AG04449 (cell line): ENCODE measurements at regions not wholly inside any gene's neighbourhood (a gene's known extent, or its start where the extent isn't known, plus 50 kb on each side); places are given as distances from the start of the nearest gene placed in this dataset.
"Not testable (repeated sequence)": the region's sequence is repeated elsewhere in the genome, so short reads cannot be mapped to it uniquely, and the experiment has no call there.

ENCODE experiments used
- CTCF ChIA-PET: fragments of 350-600 bp; formaldehyde crosslinking; extraction: SDS; loops from one replicate; lab custom pipeline; 2021; ENCODE audit warnings: antibody characterized with exemption; lab: Yijun Ruan, JAX
- POLR2A ChIA-PET: fragments of 400-600, 350-600 bp; formaldehyde crosslinking; extraction: SDS; loops from one replicate; lab custom pipeline; 2020; ENCODE audit warnings: antibody characterized with exemption, inconsistent platforms; lab: Yijun Ruan, JAX
- DNase-seq: peaks from one replicate; pipeline ENCODE4 v3.0.0-alpha.2; 2010; ENCODE audit warnings: low read depth, low spot score
- H3K4me3 ChIP-seq: 2 replicates; pipeline ENCODE4 v1.5.1; 2011; ENCODE audit warnings: low read depth, mild to moderate bottlenecking, control low read depth, low read length
- TF ChIP-seq, protein P1 (sequence below): IDR thresholded peaks from one replicate; pipeline ENCODE4 v1.5.1; 2011; ENCODE audit warnings: mild to moderate bottlenecking, moderate library complexity, low read length, control low read depth, inconsistent platforms; ENCODE audit not compliant: insufficient read depth; ENCODE audit errors: missing control alignments

DNA sequence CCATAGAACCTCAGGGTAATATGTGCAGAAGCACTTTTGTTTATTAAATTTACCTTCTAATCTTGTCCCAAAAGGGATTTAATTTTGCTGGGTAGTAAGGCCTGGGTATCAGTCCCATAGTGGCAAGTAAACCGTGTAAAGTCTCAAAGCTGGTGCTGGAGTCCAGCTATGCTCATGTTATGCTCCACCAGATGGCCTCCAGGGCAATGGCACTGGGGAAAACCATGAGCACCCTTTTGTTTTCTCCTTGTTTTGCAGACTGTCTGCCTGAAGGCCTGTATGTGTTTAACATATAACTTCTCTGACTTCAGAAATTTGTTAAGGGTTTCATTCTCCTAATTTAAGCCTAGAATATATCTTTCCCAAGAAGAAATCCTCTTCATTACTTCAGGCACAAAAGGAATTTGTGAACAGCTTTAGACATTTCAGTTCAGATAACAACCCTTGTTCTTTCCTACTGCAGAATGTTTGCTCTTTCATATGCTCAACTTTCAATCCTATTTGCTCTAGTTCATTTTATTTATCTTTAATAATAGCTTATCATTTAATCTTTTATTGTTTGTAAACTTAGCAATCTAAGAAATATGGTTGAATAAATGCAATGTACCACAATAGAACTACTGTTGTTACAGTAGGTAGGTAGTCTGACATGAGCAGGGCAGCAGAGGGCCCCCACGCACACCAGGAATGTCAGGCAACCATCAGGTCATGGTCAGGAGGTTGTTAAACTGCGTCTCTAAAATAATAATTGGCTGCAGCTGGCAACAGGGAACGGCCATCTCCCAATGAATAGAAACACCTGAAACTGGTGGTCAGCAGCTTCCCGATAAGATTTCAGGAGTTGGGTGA is 162.8 kb downstream of the TENT5A start:
- CTCF ChIA-PET, result interaction anchor here (0.7 to 1.8 kb wide), 2 partner anchors 14 to 164 kb away, joined by 3 to 5 read pairs; no protein-coding TSS in a partner anchor
- no peak for DNase-seq

DNA sequence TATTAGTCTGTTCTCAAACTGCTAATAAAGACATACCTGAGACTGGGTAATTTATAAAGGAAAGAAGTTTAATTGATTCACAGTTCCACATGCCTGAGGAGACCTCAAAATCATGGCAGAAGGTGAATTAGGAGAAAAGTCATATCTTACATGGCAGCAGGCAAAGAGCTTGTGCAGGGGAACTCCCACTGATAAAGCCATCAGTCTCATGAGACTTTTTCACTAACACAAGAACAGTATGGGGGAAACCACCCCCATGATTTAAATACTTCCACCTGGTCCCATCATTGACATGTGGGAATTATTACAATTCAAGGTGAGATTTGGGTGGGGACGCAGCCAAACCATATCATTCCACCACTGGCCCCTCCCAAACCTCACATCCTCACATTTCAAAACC is 166.8 kb downstream of the TENT5A start:
- DNase-seq, POLR2A ChIA-PET, H3K4me3 ChIP-seq, CTCF ChIA-PET: not testable (repeated sequence)

More for the DNA sequence above, 162.8 kb downstream of the TENT5A start:
- POLR2A ChIA-PET, result no interaction called here
- TF ChIP-seq, protein P1, sequence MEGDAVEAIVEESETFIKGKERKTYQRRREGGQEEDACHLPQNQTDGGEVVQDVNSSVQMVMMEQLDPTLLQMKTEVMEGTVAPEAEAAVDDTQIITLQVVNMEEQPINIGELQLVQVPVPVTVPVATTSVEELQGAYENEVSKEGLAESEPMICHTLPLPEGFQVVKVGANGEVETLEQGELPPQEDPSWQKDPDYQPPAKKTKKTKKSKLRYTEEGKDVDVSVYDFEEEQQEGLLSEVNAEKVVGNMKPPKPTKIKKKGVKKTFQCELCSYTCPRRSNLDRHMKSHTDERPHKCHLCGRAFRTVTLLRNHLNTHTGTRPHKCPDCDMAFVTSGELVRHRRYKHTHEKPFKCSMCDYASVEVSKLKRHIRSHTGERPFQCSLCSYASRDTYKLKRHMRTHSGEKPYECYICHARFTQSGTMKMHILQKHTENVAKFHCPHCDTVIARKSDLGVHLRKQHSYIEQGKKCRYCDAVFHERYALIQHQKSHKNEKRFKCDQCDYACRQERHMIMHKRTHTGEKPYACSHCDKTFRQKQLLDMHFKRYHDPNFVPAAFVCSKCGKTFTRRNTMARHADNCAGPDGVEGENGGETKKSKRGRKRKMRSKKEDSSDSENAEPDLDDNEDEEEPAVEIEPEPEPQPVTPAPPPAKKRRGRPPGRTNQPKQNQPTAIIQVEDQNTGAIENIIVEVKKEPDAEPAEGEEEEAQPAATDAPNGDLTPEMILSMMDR, result no peak
- no peak overlapping the region for H3K4me3 ChIP-seq

DNA sequence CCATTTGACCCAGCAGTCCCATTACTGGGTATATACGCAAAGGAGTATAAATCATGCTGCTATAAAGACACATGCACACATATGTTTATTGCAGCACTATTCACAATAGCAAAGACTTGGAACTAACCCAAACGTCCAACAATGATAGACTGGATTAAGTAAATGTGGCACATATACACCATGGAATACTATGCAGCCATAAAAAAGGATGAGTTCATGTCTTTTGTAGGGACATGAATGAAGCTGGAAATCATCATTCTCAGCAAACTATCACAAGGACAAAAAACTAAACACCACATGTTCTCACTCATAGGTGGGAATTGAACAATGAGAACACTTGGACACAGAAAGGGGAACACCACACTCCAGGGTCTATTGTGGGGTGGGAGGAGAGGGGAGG is 168.3 kb downstream of the TENT5A start:
- POLR2A ChIA-PET, H3K4me3 ChIP-seq, DNase-seq, CTCF ChIA-PET: not testable (repeated sequence)

DNA sequence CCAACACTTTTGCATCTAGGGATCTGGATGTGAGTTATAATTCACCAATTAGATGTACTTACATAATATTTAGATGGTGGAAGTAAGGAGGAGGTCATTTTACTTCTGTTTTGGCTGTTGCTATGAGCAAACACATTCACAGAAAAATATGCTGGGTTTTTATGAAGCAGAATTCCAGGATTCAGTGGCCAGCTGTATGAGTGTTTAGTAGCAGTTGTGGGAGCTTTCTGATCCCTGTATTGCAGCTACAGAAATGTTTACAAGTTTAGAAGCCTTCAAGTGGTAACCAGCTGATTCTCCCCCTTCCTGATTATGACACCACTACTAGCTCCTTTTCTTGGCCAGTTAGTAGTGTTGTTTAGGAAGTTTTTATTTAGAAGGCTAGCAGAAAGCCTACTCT is 177.0 kb downstream of the TENT5A start:
- no peak overlapping the region for H3K4me3 ChIP-seq
- ChIA-PET POLR2A (no interaction called here), CTCF (interaction anchor here (0.7 to 1.3 kb wide), 2 partner anchors 14 to 15 kb away, joined by 3 to 5 read pairs; no protein-coding TSS in a partner anchor)
- TF ChIP-seq, protein P1, result no peak
- DNase-seq, result peak; percentile 31

DNA sequence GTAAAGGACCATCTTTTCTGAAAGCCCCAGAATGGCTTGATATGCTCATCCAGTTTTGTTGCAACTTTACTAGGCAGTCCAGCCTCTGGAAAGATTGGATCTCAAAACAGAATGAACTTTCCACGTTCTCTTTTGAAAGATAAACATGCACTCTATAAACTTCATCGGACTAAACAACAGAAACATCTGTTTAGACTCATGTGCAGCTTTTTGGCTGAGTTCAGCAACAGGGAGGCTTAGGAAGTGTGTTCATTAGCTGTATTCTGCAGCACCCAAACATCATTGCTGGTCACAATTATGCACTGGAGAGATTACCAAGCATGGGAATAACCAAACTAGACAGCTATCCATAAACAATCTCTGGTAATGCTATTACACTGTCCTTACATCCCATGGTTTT is 180.5 kb downstream of the TENT5A start:
- ChIA-PET CTCF (no interaction called here), POLR2A (no interaction called here)
- DNase-seq, result no peak
- no peak overlapping the region for H3K4me3 ChIP-seq
- TF ChIP-seq, protein P1, result no peak

DNA sequence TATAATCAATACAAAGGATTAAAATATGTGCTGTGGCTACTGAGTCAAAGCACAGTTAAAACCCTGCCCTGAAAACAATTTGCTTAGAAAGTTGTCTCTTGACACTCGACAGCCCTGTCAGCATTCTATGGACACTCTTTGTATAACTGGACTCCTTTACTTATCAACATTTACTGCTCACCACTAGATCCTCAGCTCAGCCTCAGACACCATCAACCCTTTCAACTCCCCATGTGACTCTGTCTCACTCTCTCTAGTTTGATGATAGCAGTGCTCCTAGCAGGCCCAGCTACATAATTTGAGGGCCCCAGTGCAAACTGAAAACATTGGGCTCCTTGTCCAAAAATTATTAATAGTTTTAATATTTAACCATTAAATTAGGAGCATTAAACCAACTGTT is 181.8 kb downstream of the TENT5A start:
- TF ChIP-seq, protein P1, result no peak
- CTCF ChIA-PET, result no interaction called here
- POLR2A ChIA-PET, result no interaction called here
- no peak overlapping the region for H3K4me3 ChIP-seq
- DNase-seq, result no peak

DNA sequence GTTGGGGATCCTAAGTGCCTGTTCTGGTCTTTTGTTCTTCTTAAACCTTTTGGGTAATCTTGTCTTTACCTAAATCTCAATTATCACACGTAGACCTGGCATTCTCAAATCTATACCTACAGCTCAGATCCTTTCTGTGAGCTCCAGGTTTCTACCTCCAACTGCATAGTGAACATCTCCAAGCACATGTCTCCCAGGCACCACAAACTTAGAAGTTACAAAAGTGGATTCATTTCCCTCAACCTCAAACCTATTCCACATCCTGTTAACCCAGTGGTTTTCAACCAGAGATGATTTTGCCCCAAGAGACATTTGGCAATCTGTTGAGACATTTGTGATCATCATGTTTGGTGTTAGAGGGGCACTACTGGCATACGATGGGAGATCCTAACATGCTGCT is 183.5 kb downstream of the TENT5A start:
- no peak for DNase-seq
- no peak overlapping the region for H3K4me3 ChIP-seq
- ChIA-PET POLR2A (no interaction called here), CTCF (no interaction called here)
- TF ChIP-seq, protein P1, result no peak
